ENCODE measurements at regions not wholly inside any gene's neighbourhood (a gene's known extent, or its start where the extent isn't known, plus 50 kb on each side); places are given as distances from the start of the nearest gene placed in this dataset.
"Not testable (repeated sequence)": the region's sequence is repeated elsewhere in the genome, so short reads cannot be mapped to it uniquely, and the experiment has no call there.

- DNase-seq (ENCODE audit: low read depth in 3 of 3), result no peak
These were observed 91.7 kb upstream of the RASSF8 start for GRCh38 chr12:25866586-25867378.

- no peak for DNase-seq (ENCODE audit: low read depth in 3 of 3)
These were observed 90.3 kb upstream of the RASSF8 start for GRCh38 chr12:25868193-25868592.

GRCh38 chr12:25872137-25872536 lies 86.3 kb upstream of the RASSF8 start:
- no peak for DNase-seq (ENCODE audit: low read depth in 3 of 3)

- no peak for DNase-seq (ENCODE audit: low read depth in 3 of 3)
These were observed 82.8 kb upstream of the RASSF8 start for GRCh38 chr12:25875661-25876060.

DNA sequence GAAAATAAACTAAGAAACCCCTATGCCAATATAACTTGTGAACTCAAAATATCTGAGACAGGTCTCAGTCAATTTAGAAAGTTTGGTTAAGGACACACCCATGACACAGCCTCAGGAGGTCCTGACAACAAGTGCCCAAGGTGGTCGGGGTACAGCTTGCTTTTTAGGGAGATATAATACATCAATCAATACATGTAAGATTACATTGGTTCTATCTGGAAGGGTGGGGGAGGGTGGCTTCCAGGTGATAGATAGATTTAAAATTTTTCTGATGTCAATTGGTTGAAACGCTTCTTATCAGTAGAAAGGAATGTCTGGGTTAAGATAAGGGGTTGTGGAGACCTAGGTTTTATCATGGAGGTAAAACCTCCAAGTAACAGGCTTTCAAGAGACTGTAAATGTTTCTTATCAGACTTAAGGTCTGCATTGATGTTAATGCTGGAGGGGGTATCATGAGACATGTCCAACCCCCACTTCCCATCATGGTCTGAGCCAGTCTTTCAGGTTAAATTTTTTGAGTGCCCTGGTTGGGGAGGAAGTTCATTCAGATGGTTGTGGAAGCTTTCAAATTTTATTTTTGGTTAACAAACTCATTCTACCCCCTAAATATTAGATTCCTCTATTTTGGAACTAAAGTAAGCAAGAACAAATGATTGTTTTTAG lies 82.0 kb upstream of the RASSF8 start:
- DNase-seq (ENCODE audit: low read depth in 3 of 3), result no peak

GRCh38 chr12:25877446-25877845 lies 81.0 kb upstream of the RASSF8 start:
- DNase-seq (ENCODE audit: low read depth in 3 of 3), result no peak

DNA sequence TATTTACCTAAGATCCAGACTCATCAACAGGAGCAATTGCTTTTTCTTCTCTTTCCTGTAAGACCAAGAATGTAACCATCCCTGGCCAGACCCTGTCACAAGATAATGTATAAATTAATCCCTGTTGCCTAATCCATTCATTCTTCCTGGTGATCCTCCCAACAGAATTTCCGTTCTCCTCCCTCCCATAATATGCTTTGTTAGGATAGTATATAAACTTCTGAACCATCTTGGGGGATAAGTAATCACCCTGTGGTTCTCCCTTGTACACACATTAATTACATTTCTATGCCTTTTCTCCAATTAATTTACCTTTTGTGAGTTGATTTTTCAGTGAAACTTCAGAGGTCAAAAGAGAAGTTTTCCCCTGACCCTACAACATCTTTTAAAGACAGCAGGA lies 76.2 kb upstream of the RASSF8 start:
- no peak for DNase-seq (ENCODE audit: low read depth in 3 of 3)

DNA sequence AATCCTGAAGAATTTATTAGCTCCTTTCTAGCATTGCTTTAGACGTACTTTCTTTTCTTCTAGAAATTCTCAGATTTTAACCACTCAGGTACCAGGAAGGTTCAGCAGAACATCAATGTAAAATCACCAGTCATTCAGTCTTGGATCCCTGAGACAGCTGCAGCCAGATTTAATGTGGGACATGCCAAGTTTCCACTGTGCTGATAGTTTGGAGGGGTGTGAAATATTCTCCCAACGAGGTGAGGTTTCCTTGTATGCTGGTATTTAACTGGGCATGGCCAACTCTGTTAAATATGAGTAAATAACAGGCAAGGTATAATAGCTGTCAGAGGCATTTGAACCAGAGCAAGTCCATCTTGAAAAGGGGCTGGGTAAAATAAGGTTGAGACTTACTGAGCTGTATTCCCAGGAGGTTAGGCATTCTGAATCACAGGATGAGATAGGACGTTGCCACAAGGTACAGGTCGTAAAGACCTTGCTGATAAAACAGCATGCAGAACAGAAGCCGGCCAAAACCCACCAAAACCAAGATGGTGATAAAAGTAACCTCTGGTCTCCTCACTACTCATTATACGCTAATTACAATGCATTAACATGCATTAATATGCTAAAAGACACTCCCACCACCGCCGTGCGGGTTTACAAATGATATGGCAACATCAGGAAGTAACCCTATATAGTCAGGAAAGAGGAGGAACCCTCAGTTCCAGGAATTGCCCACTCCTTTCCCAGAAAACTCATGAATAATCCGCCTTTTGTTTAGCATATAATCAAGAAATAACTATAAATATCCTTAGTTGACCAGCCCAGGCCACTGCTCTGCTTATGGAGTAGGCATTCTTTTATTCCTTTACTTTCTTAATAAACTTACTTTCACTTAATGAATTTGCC lies 75.2 kb upstream of the RASSF8 start:
- DNase-seq (ENCODE audit: low read depth in 3 of 3), result no peak

DNA sequence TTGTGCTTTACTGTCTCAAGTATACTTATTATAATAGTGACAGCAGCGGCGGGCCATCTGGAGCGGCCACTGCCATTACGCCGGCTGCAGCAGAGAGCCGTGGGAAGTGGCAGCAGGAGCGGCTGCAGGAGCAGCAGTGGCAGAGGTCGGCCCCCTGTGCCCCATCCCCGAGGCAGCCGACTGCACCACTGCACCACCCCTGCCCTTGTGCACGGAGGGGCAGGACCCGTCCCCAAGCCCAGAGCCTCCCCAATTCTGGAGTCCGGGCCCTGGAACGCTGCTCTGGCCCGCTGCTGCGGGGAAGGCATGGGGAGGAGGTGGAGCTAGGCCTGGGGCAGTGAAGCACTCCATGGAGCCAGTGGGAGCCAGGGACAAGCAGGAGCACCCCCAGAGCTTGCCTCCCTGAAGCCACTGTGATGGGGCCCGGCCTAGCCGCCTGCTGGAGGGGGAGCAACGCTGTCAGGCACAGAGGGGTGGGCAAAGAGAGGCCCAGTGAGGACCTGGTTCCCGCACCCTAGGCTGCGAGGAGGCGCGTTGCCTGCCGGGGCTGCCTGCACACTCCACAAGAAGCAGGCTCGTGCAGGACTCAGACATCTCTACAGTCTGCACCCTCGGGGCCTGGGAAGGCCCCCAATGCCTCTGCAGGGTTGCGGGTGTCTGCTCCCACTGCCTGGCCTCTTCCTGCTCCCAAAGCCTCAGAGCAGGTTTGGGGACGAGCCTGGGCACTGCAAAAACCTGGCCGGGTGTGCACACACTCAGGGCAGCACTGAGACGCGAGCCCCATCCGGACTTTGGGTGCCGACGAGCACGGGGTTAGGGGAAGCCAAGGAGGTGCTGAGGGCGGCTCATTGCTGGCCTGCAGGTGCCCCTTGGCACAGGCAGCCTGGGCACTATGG lies 74.2 kb upstream of the RASSF8 start:
- no peak for DNase-seq (ENCODE audit: low read depth in 3 of 3)

DNA sequence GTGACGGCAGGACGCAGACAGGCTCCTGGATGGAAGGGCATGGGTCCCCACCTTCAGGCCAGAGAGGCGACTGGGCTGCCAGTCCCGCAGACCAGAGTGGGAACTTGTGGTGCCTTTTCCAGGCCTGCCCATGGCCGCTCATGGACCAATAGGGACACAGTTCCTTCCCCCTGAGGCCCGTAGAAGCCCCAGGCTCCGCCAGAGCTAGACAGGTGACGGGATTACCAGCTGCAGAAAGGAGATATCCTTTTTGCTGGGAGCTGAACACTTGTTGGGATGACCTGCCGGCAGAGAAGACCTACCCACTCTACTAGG lies 73.6 kb upstream of the RASSF8 start:
- DNase-seq (ENCODE audit: low read depth in 3 of 3), result no peak

DNA sequence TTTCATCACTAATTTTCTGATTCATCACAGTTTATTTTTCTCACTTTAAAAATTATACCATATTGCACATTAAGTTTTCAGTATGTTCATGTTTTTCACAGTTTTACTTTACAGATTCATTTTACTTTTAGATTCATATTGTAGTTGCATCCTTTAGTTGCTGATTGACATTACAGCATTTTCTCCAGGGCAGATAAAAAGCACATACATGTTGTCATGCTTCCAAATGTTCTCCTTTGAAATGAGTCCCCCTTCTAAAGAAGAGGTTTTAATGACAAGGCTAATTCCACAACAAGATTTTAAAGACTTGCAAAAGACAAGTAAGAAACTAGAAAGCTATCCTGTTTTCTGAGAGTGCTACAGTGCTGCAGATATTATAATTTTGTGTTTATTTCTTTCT lies 72.1 kb upstream of the RASSF8 start:
- no peak for DNase-seq (ENCODE audit: low read depth in 3 of 3)

DNA sequence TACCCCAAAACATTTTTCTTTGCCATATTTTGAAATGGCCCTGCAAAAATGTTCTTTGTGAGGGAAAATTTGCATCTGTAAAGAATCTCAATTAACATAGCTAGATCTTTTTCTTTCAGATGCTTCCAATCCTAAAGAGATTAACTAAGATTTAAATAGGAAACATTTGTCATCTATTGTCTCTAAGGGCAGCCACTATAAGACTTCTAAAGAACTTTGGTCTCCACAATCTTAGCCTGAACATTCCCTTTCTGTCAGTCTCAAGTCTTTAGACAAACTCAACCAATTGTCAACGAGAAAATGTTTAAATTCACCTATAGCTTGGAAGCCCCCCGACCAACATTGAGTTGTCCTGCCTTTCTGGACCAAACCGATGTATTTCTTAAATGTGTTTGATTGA lies 71.1 kb upstream of the RASSF8 start:
- no peak for DNase-seq (ENCODE audit: low read depth in 3 of 3)

- DNase-seq (ENCODE audit: low read depth in 3 of 3), result no peak
These were observed 69.3 kb upstream of the RASSF8 start for GRCh38 chr12:25889185-25889584.

DNA sequence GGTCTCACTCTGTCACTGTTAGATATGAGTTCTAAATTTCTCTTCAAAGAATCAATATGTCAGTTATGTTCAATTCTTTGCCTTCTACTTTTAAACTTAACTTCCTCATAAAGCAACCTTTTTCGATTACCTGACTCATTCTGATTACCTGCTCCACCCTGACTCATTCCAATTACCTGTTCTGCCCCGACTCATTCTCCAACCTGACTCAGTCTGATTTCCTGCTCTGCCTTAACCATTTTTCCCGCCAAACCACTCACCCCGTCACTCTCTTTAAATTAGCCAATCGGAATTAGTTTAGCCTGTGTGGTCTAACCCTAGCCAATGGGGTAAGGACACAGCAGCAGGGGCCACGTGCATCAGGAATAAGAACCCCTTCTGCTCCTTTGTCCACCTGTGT lies 67.4 kb upstream of the RASSF8 start:
- DNase-seq (ENCODE audit: low read depth in 3 of 3), result not testable (repeated sequence)

- no peak for DNase-seq (ENCODE audit: low read depth in 3 of 3)
These were observed 63.7 kb upstream of the RASSF8 start for GRCh38 chr12:25894759-25895158.

DNA sequence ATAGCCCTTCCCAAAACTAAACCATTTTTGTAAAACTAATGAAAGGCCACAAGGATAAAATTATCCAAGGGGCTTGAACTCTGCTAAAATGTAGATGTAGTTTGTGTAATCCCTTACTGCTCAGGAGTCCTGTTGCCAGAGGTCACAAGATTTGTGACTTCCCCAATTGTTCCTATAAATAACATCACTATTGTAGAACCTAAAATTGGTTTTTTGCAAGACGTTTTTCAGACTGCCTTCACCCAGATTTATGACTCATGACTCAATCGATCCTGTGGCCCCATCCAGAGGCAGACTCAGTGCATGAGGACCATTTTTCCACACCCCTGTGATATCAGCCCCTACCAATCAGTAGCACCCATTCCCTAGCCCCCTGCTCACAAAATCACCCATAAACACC lies 61.5 kb upstream of the RASSF8 start:
- no peak for DNase-seq (ENCODE audit: low read depth in 3 of 3)

DNA sequence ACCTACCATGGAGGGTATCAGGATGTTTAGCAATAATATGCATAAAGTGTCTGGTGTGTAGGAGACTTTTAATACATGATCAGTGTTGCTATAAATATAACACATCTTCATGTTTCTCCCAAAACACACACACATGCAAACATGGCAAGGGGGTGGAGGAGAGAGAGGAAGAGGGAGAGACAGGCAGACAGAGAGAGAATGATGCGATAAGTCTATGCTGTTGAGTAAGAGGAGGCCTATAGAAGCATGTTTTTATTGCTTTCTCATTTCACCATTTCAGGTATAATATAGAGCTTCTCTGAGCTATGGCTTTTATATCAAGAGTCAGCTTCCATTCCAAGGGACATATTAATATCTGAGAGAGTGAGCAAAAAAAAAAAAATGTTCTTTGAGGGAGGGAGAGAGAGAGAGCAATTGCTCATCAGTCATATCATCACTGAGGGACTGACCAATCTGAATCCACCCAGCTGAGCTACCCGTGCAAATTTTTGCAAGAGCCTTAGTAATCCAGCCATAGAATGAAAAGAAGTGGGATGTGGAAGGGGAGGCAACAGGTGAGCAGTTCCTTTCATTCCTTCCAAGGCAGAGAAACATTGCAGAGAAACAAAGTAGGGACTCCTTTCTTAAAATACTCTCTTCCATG lies 54.8 kb upstream of the RASSF8 start:
- DNase-seq (ENCODE audit: low read depth in 3 of 3), result no peak

DNA sequence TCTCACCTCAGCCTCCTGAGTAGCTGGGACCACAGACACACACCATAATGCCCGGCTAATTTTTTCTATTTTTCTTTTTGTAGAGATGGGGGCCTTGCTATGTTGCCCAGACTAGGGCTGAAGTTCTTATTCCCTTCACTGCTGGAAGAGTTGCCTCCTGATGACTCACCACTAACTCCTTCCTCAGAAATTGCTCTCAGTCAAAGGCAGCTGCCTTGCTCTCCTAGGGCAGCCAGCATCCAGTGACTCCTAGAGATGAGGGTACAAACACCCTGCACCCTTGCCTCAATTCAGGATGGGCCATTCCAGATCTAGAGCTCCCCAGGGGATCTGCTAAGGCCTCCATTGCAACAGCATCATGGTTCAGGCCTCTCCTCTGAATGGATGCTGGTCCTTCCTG lies 54.0 kb upstream of the RASSF8 start:
- DNase-seq (ENCODE audit: low read depth in 3 of 3), result no peak

GRCh38 chr12:25906651-25907340 lies 51.7 kb upstream of the RASSF8 start:
- no peak for DNase-seq (ENCODE audit: low read depth in 3 of 3)

Measured in stimulated activated CD4-positive, alpha-beta T cell treated with anti-CD3 and anti-CD28 coated beads, TNF-alpha, amount 100 ng/mL, for 24 hours (primary cell).